PC-9 (cell line): ENCODE measurements at regions not wholly inside any gene's neighbourhood (a gene's known extent, or its start where the extent isn't known, plus 50 kb on each side); places are given as distances from the start of the nearest gene placed in this dataset.

ENCODE experiments used
- BruUV-seq: library from RNA; stranded (reverse); fragments of 400-500 nt; replicated peaks from 2 replicates; lab custom pipeline; 2021; lab: Mats Ljungman, UMichigan
- CTCF ChIA-PET: fragments of 300-600 bp; sonication (Branson Sonifier 250); formaldehyde crosslinking; loops from one replicate; lab custom pipeline; 2022; ENCODE audit warnings: antibody characterized with exemption; lab: Charles Lee
- POLR2A ChIA-PET: fragments of 300-600 bp; sonication (Branson Sonifier 250); formaldehyde crosslinking; loops from one replicate; lab custom pipeline; 2022; ENCODE audit warnings: antibody characterized with exemption; ENCODE audit not compliant: unreplicated experiment; lab: Charles Lee
- DNase-seq, 2 experiments: peaks; one replicate each; pipeline versions ENCODE4 v3.0.0 to v3.0.0-alpha.2; 2015 to 2022; ENCODE audit warnings: mixed read lengths in 1 of 2
- H2AFZ ChIP-seq: fragments of 200-600 bp; sonication (generic); 2 replicates; pipeline ENCODE4 v1.8.1; 2017; ENCODE audit warnings: antibody characterized with exemption
- H3F3A ChIP-seq: fragments of 200-600 bp; sonication (generic); 2 replicates; pipeline ENCODE4 v1.8.1; 2017; ENCODE audit warnings: antibody characterized with exemption, mild to moderate bottlenecking, low read depth; ENCODE audit not compliant: insufficient read depth
- H3K27ac ChIP-seq: fragments of 200-600 bp; sonication (generic); 2 replicates; pipeline ENCODE4 v1.6.1; 2016; ENCODE audit warnings: mixed run types
- H3K27me3 ChIP-seq: fragments of 200-600 bp; sonication (generic); 2 replicates; pipeline ENCODE4 v1.6.1; 2016; ENCODE audit warnings: low read depth, mixed run types; ENCODE audit not compliant: insufficient read depth
- H3K36me3 ChIP-seq: fragments of 200-600 bp; sonication (generic); 2 replicates; pipeline ENCODE4 v1.6.1; 2016; ENCODE audit warnings: low read depth, mixed run types
- H3K4me1 ChIP-seq: fragments of 200-600 bp; sonication (generic); replicated peaks from 2 replicates; pipeline ENCODE4 v1.6.1; 2016; ENCODE audit warnings: mixed run types; ENCODE audit not compliant: insufficient read depth
- H3K4me2 ChIP-seq: fragments of 200-600 bp; sonication (generic); 2 replicates; pipeline ENCODE4 v1.6.1; 2017; ENCODE audit warnings: mixed run types
- H3K4me3 ChIP-seq: fragments of 200-600 bp; sonication (generic); 2 replicates; pipeline ENCODE4 v1.6.1; 2016; ENCODE audit warnings: mixed run types
- H3K79me2 ChIP-seq: fragments of 200-600 bp; sonication (generic); 2 replicates; pipeline ENCODE4 v1.6.1; 2017; ENCODE audit warnings: low read depth, mixed run types
- H3K9me2 ChIP-seq: fragments of 200-600 bp; sonication (generic); 2 replicates; pipeline ENCODE4 v1.8.1; 2017; ENCODE audit warnings: mild to moderate bottlenecking; ENCODE audit not compliant: insufficient read depth
- H3K9me3 ChIP-seq: fragments of 200-600 bp; sonication (generic); 2 replicates; pipeline ENCODE4 v1.8.1; 2016; ENCODE audit warnings: low read depth; ENCODE audit not compliant: insufficient read depth
- H4K20me1 ChIP-seq: fragments of 200-600 bp; sonication (generic); 2 replicates; pipeline ENCODE4 v1.8.1; 2017; ENCODE audit not compliant: insufficient read depth
- EZH2 ChIP-seq: fragments of 200-600 bp; sonication (generic); IDR thresholded peaks from 2 replicates; pipeline ENCODE4 v1.8.0; 2017; ENCODE audit warnings: antibody characterized with exemption, low read depth
- intact Hi-C: fragments of 100-400 bp; cut with micrococcal nuclease; formaldehyde crosslinking; loops from one replicate; pipeline ENCODE4 v1.10.0; 2022; ENCODE audit not compliant: unreplicated experiment
- TF ChIP-seq, protein P1 (sequence below): fragments of 200-600 bp; sonication (generic); conservative IDR thresholded peaks from 2 replicates; pipeline ENCODE4 v1.6.1; 2017; ENCODE audit warnings: mixed run types, antibody characterized with exemption, mild to moderate bottlenecking, moderate library complexity

DNA sequence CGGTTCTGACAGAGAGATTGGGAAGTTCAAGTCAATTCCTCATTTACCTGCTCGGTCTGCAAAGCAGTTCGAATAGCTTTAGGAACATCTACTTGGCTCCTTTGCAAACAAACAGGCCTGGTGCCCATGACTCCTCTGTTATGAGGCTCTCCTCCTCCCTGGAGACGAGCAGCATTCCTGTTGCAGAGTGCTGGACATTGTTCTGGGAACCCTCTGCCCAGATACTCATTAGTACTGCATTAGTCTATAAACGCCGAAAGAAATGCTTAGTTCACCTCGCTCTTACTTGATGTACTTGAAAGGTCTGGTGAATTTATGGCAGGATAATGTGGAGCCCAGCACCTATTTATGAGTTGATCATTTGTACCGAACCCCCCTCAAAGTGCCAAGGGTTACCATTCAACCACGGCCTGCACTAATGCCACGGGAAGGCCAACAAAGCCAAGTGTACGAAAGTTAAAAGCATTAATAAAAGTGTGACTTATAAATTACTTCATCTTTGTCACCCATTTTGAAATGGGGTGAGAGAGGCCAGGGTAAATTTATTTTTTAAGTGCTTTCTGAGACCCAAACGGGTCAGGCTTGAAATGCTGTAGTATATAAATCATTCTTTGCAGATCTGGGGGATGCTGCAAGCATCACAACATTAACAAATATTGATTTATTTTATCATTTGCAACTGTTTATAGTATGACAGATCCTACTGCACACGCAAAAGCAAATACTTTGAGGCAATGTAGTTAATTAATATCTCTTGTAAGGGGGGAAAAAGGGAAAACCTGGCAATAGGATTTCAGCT is 478.9 kb upstream of the PSMD7 start:
- DNase-seq = no peak
- Histone ChIP-seq H3K9me3 (no peaks in the 10 kb centered on the region), H3K4me2 (no peak overlapping the region), H3K27ac (no peak overlapping the region), H3K9me2 (no peaks in the 10 kb centered on the region), H3K36me3 (no peaks in the 10 kb centered on the region), H2AFZ (no peak overlapping the region), H3K4me1 (no peaks in the 10 kb centered on the region), H3F3A (no peaks in the 10 kb centered on the region), H3K79me2 (no peaks in the 10 kb centered on the region), H3K27me3 (peaks cover 12% of the 10 kb centered on the region), H3K4me3 (no peak overlapping the region), H4K20me1 (no peaks in the 10 kb centered on the region)
- no TSS peak for BruUV-seq
- CTCF ChIA-PET = no interaction called here
- intact Hi-C loops = no loop called here
- POLR2A ChIA-PET = no interaction called here
- TF ChIP-seq, protein P1, sequence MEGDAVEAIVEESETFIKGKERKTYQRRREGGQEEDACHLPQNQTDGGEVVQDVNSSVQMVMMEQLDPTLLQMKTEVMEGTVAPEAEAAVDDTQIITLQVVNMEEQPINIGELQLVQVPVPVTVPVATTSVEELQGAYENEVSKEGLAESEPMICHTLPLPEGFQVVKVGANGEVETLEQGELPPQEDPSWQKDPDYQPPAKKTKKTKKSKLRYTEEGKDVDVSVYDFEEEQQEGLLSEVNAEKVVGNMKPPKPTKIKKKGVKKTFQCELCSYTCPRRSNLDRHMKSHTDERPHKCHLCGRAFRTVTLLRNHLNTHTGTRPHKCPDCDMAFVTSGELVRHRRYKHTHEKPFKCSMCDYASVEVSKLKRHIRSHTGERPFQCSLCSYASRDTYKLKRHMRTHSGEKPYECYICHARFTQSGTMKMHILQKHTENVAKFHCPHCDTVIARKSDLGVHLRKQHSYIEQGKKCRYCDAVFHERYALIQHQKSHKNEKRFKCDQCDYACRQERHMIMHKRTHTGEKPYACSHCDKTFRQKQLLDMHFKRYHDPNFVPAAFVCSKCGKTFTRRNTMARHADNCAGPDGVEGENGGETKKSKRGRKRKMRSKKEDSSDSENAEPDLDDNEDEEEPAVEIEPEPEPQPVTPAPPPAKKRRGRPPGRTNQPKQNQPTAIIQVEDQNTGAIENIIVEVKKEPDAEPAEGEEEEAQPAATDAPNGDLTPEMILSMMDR = no peak
- no peak for TF ChIP-seq EZH2

DNA sequence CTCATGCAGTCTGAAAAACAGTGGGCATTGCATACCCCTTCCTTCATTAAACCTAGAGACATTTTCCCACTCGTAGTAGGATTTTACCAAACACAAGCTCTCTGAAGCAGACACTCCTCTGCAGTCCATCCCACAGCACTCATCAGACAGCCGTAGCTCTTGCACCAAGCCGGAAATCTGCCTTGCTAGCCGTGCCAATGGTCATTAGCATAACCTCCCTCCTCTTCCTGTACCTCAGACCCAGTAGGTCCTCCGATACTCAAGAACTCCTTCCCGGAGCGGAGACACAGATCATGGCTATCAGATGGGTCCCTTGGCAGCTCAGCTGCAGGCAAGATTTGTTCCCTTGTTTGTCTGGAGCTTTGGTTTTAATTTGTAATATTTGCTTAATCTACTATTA is 483.1 kb upstream of the PSMD7 start:
- Histone ChIP-seq H3K9me3 (no peaks in the 10 kb centered on the region), H3K9me2 (no peaks in the 10 kb centered on the region), H3K36me3 (no peaks in the 10 kb centered on the region), H3K4me3 (no peak overlapping the region), H4K20me1 (no peaks in the 10 kb centered on the region), H3F3A (no peaks in the 10 kb centered on the region), H3K4me1 (no peaks in the 10 kb centered on the region), H3K27me3 (peaks cover 21% of the 10 kb centered on the region), H3K79me2 (no peaks in the 10 kb centered on the region), H2AFZ (no peak overlapping the region), H3K27ac (no peak overlapping the region), H3K4me2 (no peak overlapping the region)
- TF ChIP-seq, protein P1 = no peak
- no peak for TF ChIP-seq EZH2
- intact Hi-C loops = no loop called here
- no peak for DNase-seq
- no TSS peak for BruUV-seq
- CTCF ChIA-PET = no interaction called here
- POLR2A ChIA-PET = no interaction called here

DNA sequence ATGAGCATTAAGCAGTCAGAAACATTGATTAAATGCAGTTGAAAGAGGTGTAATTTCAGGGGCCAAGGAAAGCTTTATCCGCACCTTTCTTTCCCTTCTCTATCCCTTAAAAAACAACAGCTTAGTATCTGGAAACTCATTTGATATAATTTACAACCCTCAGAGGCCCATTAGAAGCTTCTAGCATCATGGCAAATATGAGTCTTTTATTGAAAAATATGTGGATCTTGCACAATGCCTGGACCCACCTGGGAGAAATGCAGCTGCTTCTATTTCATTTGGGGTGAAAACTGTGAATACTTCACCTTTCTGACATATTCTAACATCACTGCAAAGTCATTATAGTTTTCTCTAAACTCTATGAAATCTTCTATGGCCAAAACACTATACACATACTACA is 492.2 kb upstream of the PSMD7 start:
- H3K4me1 ChIP-seq = no peaks in the 10 kb centered on the region
- ChIA-PET CTCF (interaction anchor here (0.5 kb wide), 1 partner anchor 154 kb away, joined by 4 read pairs; no protein-coding TSS in a partner anchor), POLR2A (no interaction called here)
- BruUV-seq = no TSS peak
- intact Hi-C loops = no loop called here
- H4K20me1 ChIP-seq = no peaks in the 10 kb centered on the region
- TF ChIP-seq, protein P1 = no peak
- TF ChIP-seq EZH2 = no peak
- H3K9me2 ChIP-seq = no peaks in the 10 kb centered on the region
- no peaks in the 10 kb centered on the region for H3K36me3 ChIP-seq
- no peak overlapping the region for H3K27ac ChIP-seq
- H2AFZ ChIP-seq = no peak overlapping the region
- no peaks in the 10 kb centered on the region for H3K79me2 ChIP-seq
- no peak for DNase-seq
- no peaks in the 10 kb centered on the region for H3K9me3 ChIP-seq
- no peak overlapping the region for H3K4me2 ChIP-seq
- H3K4me3 ChIP-seq = no peak overlapping the region
- no peaks in the 10 kb centered on the region for H3F3A ChIP-seq
- peaks cover 18% of the 10 kb centered on the region for H3K27me3 ChIP-seq
